HG03575 (cell line): ENCODE measurements at regions not wholly inside any gene's neighbourhood (a gene's known extent, or its start where the extent isn't known, plus 50 kb on each side); places are given as distances from the start of the nearest gene placed in this dataset.
"Not testable (repeated sequence)": the region's sequence is repeated elsewhere in the genome, so short reads cannot be mapped to it uniquely, and the experiment has no call there.

Experiments used
- ATAC-seq: cut with Tn5 transposase; IDR thresholded peaks from one replicate; pipeline ENCODE4 v1.9.1; 2021; ENCODE audit not compliant: unreplicated experiment, insufficient number of reproducible peaks, low FRiP score; ENCODE audit errors: extremely low read depth

DNA sequence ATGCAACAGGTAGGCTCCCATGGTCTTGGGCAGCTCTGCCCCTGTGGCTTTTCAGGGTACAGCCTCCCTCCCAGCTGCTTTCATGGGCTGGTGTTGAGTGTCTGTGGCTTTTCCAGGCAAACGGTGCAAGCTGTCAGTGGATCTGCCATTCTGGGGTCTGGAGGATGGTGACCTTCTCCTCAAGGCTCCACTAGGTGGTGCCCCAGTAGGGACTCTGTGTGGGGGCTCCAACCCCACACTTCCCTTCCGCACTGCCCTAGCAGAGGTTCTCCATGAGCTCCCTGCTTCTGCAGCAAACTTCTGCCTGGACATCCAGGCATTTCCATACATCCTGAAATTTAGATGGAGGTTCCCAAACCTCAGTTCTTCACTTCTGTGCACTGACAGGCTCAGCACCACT, 229.8 kb upstream of the TNC start:
- not testable (repeated sequence) for ATAC-seq

DNA sequence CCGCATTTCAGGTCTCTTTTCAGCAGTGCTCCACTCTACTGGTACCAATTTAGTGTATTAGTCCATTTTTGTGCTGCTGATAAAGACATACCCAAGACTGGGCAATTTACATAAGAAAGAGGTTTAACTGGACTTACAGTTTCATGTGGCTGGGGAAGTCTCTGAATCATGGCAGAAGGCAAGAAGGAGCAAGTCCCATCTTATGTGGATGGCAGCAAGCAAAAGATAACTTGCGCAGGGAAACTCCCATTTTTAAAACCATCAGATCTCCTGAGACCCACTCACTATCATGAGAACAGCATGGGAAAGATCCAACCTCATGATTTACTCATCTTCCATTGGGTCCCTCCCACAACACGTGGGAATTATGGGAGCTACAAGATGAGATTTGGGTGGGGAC, 231.0 kb upstream of the TNC start:
- not testable (repeated sequence) for ATAC-seq

DNA sequence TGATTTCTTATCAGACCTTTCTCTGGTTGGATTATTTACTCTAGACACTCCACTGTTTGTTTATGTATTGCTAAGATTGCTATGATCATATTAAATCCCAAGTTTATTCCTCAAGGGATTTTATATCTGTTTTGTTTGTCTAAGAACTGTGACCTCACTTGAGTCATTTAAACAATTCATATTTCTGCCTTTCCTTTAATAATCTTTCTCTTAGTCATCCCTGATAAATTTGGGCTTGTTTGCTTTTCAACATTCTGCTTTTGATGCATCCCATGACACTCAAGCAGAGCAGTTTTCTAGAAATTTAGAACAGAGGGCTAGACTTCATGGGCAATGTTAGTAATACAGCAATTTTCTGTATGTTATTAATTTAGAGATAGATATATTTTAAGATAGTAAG, 231.6 kb upstream of the TNC start:
- ATAC-seq, result no peak

DNA sequence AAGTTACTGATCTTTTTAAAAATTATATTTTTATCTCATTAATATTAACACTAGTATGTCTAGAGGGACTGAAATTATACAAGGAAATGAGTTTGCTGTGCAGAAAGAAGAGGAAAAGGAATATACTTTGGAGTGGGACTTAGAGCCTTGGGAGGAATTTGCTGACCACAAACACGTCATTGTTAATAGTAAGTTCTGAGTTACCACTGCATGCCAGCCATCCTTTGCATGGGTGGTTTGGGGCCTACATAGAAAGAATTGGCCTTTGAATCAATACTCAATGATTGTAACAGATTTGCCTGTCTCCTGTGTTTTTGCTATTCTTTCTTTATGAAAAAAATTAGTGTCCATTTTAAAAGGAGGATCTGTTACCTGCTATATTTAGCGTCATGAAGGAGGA, 232.6 kb upstream of the TNC start:
- ATAC-seq, result no peak

DNA sequence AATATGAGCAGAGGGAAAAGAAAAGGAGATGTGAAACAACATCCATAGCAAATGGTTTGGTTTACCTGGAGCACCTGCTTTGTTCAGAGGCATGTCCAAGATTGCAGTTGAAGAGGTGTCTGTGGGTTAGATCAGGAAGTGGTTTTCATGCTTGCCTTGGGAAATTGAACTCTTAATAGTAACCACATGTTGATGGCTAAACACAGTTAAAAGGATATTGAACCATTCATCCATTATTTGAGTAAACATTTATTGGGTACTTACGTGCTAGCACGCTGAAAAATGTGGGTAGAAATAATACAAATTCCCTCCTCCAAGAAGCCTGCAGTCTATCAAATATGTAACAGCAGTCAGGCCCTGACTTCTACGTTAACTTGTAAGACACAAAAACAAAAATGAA, 235.7 kb upstream of the TNC start:
- no peak for ATAC-seq

DNA sequence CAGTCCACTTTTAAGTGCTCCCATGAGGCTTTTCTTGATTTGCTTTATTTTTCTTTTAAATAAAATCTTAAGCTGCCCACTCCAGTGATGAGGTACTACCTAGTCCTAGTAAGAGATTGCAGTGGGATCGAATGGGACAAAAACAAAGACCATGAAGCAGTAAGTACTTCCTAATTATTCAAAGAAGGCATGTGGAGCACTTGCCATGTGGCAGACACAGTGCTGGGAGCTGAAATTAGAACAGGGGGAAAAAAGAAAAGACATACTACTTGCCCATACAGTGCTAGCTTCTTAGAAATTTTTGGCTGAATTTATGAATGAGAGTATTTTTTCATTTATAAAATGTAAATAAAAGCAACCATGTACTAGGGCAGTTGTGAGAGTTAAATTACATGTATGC, 239.9 kb upstream of the TNC start:
- ATAC-seq, result no peak

DNA sequence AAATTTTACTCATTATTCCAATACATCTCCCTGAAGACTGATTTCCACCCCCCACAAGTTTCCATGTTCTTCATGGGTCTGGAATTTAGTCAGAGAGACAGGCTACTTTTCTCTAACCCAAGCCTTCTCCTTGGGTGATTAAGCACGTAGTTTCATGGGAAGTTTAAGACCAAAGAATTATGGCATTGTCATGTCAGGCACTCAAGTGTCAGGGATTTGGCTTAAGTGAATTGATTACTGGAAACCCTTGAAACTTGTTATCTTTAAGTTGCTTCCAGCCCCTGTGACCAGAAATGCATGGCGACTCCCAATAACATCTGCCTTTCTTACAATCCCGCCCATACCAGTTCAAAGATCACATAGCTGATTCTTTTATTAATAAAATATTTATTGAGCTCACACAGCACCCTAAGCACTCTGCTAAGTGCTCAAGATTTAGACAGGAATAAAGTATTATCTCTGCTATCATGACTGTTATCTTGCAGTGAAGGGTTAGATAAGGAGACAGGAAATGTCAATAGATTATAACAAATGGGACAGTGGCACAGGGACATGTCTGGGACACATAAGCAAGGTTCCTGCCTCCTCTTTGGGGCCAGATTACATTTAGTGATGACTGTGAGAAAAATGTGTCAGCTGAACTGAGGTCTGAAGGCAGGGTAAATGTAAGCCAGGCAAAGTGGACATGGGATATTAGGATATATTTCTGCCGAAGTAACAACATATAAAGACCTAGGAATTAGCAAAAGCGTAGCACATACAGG, 241.2 kb upstream of the TNC start:
- no peak for ATAC-seq

DNA sequence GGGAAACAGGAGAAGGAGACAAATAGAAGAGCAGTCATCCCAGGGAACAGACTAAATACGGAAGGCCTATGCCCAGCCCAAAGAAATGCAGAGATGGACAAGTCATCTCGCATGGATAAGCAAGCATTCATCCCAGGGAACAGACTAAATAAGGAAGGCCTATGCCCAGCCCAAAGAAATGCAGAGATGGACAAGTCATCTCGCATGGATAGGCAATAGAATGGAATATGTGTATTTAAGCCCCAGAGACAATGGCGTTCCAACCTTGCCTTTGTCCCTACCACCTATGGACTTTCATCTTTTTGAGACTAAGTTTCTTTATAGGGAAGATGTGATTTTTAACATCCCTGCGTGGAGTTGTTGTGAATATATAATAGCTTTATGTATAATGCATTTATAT, 242.2 kb upstream of the TNC start:
- no peak for ATAC-seq

DNA sequence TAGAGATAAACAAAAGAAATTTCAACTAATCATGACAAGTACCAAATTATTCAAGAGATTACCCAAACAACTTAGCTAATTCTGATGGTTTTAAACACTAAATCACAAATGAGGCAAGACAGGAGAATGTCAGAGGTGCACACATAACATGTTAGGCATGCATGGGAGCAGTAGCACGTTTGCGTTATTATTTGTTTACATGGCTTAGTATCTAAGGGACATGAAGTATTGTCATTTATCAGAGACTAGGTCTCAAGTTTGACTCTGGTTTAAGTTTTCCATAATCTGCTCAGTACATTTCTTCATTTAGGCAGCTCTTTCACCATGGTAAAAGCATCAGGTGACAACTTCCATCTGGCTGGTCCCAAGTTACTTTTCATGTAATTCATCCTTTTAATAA, 244.1 kb upstream of the TNC start:
- no peak for ATAC-seq

DNA sequence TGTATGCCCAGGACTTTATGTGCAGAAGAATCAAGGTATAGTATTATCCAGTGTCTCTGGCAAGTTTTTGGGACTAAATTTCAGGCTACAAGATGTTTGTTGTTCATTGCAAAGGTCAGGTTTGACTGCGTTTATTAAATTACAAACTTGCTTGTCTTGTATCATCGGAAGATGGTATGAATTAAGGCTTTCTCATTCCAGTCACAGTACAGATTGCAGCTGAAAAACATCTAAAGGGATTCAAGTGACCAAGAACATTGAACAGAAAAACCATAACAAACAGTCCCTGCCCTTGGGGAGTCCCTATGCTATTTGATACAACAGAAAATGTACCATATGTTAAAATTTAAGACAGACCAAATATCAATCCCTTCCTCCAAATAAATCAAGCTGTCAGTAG, 244.7 kb upstream of the TNC start:
- no peak for ATAC-seq

DNA sequence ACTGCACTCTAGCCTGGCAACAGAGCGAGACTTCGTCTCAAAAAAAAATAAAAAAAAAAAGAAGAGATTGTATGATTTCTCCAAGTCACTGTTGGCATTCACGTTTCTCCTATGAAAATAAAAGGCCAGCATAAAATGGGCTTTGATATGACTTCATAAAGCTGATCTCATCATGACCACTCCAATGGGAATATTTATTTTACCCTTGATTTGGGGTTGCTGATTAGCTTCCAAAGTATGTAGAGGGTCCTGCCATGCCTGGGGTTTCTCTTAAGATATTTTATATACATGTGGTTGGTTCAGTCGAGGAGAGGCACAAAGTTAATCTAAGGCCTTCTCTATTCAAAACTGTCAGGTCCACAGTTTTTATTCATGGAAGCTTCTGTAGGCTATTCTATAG, 247.0 kb upstream of the TNC start:
- no peak for ATAC-seq

DNA sequence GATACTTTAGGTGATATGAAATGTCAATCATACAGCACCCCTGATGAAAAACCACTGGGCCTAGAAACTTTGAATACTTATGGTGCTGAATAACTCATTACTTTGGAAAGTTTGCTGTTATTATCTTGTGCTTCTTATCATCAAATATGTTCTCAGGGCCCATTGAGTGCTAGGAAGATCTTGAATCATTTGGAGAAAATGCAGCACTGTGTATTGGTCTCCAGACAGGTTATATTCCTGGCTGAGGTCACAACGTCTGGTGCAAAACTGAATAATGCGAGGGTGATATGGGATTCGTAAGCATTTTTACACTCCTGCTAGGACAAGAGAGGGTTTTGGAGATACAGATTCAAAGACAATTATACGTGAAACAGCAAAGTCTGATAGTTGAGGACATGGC, 249.4 kb upstream of the TNC start:
- no peak for ATAC-seq

DNA sequence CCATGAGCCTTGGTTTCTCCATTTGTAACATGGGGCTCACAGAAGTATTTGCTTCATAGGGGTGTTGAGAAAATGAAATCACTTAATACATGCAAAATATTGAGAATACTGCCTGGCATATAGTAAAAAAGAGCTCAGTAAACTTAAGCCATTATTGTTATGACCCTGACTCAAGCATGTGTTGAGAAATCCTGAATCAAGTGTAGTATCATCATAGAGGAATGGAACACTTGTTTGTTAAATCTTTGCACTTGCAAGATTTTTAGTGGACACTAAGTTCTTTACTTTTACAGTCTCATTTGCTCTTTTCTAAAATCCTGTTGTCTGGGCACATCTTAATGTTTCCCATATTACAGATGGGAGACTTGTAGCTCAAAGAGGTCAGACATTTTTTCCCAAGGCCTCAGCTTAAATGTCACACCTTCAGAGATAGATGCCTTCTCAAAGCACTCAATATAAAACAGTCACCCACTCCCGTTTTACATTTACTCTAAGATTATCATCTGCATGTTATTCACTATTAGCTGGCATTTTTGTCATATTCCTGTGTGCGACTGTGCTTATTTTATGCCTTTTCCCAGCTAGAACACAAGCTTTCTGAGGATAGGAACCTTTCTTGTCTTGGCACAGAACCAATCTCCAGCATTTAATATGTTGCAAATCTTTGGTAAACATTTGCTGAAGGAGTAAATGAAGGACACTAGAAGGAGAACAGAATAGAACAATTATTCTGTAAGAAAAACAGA, 250.0 kb upstream of the TNC start:
- no peak for ATAC-seq

DNA sequence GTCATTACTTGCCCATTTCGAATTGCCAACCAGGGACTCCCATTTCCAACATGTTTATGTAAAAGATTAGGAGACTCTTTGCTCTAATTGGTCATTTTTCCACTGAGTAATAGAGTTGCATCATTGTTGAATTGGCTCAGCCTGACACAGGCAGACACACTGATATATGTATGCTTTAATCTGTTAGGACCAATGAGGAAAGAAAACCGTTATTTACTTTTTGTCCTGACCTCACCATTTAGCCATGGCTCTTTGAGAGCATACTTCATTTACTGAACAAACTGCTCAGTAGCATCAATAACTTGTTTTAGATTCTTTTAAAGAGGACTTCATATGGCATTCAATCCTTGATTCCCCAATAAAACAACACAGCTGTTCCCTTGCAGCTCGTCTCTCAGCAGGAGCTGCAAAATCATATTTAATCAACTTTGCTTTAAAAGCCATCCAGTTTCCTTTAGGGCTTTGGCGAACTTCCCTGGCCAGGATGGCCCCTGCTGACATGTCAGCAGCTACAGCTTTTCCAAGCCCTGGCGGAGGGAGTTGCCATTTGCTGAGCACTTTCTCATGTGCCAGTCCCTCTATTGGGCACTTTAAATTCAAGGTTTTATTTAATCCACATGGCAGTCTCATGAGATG, 251.5 kb upstream of the TNC start:
- ATAC-seq, result no peak

DNA sequence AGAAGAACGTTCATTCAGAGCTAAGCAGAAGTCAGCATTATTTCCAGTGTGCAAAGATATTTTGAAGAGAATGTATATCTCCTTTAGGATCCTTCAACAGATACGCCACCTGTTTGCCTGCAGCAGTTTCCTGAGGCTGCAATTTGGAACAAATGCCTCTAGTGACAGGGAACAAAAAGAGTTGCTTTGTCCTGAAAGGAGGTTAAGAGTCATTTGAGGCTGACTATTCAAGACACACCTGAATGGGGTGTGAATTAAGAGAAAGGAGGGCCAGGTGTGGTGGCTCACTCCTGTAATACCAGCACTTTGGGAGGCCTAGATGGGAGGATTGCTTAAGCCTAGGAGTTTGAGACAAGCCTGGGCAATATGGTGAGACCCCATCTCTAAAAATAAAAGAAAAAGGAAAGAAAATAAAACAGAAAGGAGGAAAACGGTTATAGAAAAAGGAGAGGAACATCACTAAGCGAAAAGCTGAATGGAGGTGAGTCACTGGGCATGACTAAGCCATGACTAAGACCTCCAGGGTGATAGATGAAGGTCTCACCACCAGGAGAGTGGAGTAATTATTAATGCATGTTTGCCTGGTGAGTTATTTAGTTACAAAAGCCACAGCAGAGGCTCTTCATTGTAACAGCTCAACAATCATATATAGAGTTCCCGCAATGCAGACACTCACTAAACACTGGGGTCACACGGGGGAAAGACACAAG, 255.2 kb upstream of the TNC start:
- peak; percentile 57 for ATAC-seq

DNA sequence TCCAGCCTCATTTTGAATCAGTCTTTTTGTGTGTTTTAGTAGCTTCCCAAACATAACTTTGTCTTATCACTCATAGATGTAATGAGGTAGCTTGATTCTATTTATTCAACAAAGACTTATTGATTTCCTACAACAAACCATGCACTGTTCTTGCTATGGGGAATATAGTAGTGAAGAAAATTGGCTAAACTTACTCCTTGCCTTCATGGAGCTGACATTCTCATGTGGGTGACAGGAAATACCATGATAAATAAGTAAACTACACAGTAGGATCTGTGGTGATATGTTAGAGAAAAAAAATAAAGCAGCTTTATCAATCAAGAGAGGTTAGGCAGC, 255.7 kb upstream of the TNC start:
- ATAC-seq, result no peak

DNA sequence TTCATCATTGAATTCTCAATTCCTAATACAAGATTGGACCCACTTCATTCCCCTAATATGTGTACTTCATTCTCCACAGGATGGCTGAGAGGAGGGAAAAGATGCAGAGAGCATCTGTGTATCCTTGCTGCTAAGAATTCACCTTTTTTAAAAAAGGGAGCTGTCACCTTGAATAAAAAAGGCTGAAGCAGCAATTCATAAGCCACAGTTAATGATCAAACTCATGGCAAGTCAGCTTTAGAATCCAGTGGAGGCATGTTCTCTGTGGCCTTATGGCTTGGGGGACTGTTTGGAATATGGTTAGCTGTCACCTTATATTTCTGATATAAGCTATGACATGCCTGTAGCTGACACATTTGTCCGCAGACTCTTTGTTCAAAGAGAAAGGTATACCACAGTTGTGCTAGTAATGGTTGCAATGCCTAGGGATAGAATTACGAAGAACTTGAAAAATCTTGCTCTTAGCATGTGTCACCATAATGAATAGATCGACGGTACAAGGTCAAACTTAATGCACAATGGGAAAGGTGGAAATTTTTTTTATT, 256.8 kb upstream of the TNC start:
- no peak for ATAC-seq

DNA sequence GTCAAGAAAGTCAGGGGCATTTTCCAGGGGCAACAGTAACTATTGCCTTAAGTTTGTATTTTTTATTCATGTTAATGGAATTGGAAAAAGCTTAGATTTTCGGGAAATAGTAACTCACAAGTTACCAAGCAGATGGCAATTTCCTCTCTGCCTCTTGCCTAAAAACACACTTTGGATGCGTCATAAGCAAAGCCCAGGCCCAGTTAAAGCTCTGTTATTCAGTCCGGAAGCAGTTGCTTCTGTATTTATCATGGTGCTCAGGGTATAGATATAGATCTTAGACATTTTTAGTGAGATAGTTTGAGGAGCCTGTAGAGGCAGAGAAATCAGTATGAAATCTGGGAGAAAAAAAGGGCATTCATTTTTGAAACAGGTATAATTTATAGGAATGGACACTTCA, 260.3 kb upstream of the TNC start:
- ATAC-seq, result no peak

DNA sequence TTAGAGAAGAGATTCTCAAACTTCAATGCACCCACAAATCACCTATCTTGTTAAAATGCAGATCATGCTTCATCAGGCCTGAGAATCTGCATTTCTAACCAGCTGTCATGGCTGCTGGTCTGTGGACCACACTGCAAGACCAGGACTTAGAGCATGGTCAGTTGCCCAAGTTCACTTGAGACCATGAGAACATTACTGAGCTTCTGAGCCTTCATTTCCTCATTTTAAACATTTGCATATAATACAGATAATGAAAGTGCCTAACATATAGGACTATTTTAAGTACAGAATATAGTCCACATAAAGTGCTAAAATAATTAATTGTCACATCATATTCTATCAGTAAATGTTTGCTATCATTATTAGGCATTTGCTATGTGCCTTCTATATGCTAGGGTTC, 260.8 kb upstream of the TNC start:
- ATAC-seq, result no peak

DNA sequence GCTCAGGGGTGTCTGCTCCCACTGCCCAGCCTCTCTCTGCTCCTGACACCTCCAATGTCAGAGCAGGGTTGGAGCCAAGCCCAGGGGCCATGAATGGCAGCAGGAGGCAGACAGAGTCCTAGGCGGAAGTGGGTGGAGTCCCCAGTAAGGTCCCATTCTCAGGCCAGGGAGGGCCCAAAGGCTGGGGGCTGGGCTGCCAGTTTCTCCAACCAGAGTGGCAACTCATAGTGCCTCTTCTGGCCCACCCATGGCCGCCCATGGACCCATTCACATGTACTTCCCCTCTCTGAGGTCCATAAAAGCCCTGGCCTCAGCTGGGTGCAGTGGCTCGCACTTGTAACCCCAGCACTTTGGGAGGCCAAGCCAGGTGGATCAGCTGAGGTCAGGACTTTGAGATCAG, 261.8 kb upstream of the TNC start:
- ATAC-seq, result no peak
